Cardiac muscle cell (in vitro differentiated cells and primary cell): ENCODE measurements at regions not wholly inside any gene's neighbourhood (a gene's known extent, or its start where the extent isn't known, plus 50 kb on each side); places are given as distances from the start of the nearest gene placed in this dataset.

ENCODE experiments used
- DNase-seq, 2 donors: peaks; one replicate each; pipeline versions ENCODE4 v3.0.0 to v3.0.0-alpha.2; 2010 to 2017; ENCODE audit warnings: low read depth in 1 of 2, low spot score in 1 of 2
- H3K27ac ChIP-seq: fragments of 200-600 bp; sonication (generic); 2 replicates; pipeline ENCODE4 v1.5.1; 2016
- H3K27me3 ChIP-seq: fragments of 200-600 bp; sonication (generic); 2 replicates; pipeline ENCODE4 v1.6.0; 2016; ENCODE audit warnings: control low read depth
- H3K36me3 ChIP-seq: fragments of 200-600 bp; sonication (generic); 2 replicates; pipeline ENCODE4 v1.5.1; 2016; ENCODE audit warnings: control low read depth
- H3K4me1 ChIP-seq: fragments of 200-600 bp; sonication (generic); 2 replicates; pipeline ENCODE4 v1.8.1; 2017; ENCODE audit warnings: low read depth, mild to moderate bottlenecking, mixed run types
- H3K4me3 ChIP-seq: fragments of 200-600 bp; sonication (generic); 2 replicates; pipeline ENCODE4 v1.5.1; 2016; ENCODE audit warnings: mild to moderate bottlenecking
- H3K9me3 ChIP-seq: fragments of 200-600 bp; sonication (generic); 2 replicates; pipeline ENCODE4 v1.5.1; 2017; ENCODE audit warnings: low read depth, mild to moderate bottlenecking, control low read depth
- TF ChIP-seq, protein P1 (sequence below): IDR thresholded peaks from 2 replicates; pipeline ENCODE4 v1.5.1; 2012; ENCODE audit warnings: low read depth, mild to moderate bottlenecking, low read length

- TF ChIP-seq, protein P1, sequence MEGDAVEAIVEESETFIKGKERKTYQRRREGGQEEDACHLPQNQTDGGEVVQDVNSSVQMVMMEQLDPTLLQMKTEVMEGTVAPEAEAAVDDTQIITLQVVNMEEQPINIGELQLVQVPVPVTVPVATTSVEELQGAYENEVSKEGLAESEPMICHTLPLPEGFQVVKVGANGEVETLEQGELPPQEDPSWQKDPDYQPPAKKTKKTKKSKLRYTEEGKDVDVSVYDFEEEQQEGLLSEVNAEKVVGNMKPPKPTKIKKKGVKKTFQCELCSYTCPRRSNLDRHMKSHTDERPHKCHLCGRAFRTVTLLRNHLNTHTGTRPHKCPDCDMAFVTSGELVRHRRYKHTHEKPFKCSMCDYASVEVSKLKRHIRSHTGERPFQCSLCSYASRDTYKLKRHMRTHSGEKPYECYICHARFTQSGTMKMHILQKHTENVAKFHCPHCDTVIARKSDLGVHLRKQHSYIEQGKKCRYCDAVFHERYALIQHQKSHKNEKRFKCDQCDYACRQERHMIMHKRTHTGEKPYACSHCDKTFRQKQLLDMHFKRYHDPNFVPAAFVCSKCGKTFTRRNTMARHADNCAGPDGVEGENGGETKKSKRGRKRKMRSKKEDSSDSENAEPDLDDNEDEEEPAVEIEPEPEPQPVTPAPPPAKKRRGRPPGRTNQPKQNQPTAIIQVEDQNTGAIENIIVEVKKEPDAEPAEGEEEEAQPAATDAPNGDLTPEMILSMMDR: no peak
- H3K36me3 ChIP-seq: no peaks in the 10 kb centered on the region
- H3K27ac ChIP-seq: no peak overlapping the region
- no peaks in the 10 kb centered on the region for H3K27me3 ChIP-seq
- no peak for DNase-seq
- no peaks in the 10 kb centered on the region for H3K9me3 ChIP-seq
- H3K4me3 ChIP-seq: no peak overlapping the region
- H3K4me1 ChIP-seq: peaks cover 8% of the 10 kb centered on the region
Observed at GRCh38 chr11:127274328-127274676, 273.7 kb upstream of the KIRREL3 start.

- H3K4me1 ChIP-seq: peaks cover 8% of the 10 kb centered on the region
- no peak overlapping the region for H3K4me3 ChIP-seq
- H3K27ac ChIP-seq: no peak overlapping the region
- no peak for DNase-seq
- H3K27me3 ChIP-seq: no peaks in the 10 kb centered on the region
- H3K36me3 ChIP-seq: no peaks in the 10 kb centered on the region
- H3K9me3 ChIP-seq: no peaks in the 10 kb centered on the region
- TF ChIP-seq, protein P1: no peak
Observed at GRCh38 chr11:127273593-127274327, 273.2 kb upstream of the KIRREL3 start.

- H3K36me3 ChIP-seq: no peaks in the 10 kb centered on the region
- TF ChIP-seq, protein P1: no peak
Observed at GRCh38 chr11:127270851-127271250, 270.3 kb upstream of the KIRREL3 start.

DNA sequence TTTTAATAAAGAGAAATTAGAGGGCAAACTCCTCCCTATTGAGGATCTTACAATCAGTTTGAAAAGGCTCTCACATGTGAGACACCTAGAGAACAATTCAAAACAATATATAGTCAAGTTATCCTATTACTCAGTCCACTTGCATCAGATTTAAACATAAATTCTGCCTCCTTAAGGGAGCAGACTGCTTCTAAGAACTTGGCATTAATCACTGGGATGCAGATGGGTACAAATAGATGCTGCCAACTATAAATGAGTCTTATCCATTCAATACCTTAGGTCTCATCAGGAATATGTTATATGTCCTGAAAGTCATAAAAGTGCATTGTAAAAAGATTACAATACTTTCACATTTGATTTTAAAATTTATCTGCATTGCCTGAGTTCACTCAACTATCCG, 269.3 kb upstream of the KIRREL3 start:
- DNase-seq: no peak
- Histone ChIP-seq H3K36me3 (no peaks in the 10 kb centered on the region), H3K9me3 (no peaks in the 10 kb centered on the region), H3K27me3 (no peaks in the 10 kb centered on the region), H3K4me1 (no peaks in the 10 kb centered on the region), H3K27ac (no peak overlapping the region), H3K4me3 (no peak overlapping the region)
- TF ChIP-seq, protein P1: no peak

More at GRCh38 chr11:127270851-127271250, 270.3 kb upstream of the KIRREL3 start:
- no peaks in the 10 kb centered on the region for H3K27me3 ChIP-seq
- H3K9me3 ChIP-seq: no peaks in the 10 kb centered on the region
- H3K27ac ChIP-seq: no peak overlapping the region
- H3K4me1 ChIP-seq: no peaks in the 10 kb centered on the region
- DNase-seq: no peak
- H3K4me3 ChIP-seq: no peak overlapping the region

GRCh38 chr11:127268932-127269331, 268.4 kb upstream of the KIRREL3 start:
- Histone ChIP-seq H3K9me3 (no peaks in the 10 kb centered on the region), H3K4me1 (no peaks in the 10 kb centered on the region), H3K27me3 (no peaks in the 10 kb centered on the region), H3K27ac (no peak overlapping the region), H3K4me3 (no peak overlapping the region), H3K36me3 (no peaks in the 10 kb centered on the region)
- TF ChIP-seq, protein P1: no peak
- DNase-seq: no peak
